AG04449 (cell line): ENCODE measurements at regions not wholly inside any gene's neighbourhood (a gene's known extent, or its start where the extent isn't known, plus 50 kb on each side); places are given as distances from the start of the nearest gene placed in this dataset.

Experiments used
- CTCF ChIA-PET: fragments of 350-600 bp; formaldehyde crosslinking; extraction: SDS; loops from one replicate; lab custom pipeline; 2021; ENCODE audit warnings: antibody characterized with exemption; lab: Yijun Ruan, JAX
- POLR2A ChIA-PET: fragments of 400-600, 350-600 bp; formaldehyde crosslinking; extraction: SDS; loops from one replicate; lab custom pipeline; 2020; ENCODE audit warnings: antibody characterized with exemption, inconsistent platforms; lab: Yijun Ruan, JAX
- DNase-seq: peaks from one replicate; pipeline ENCODE4 v3.0.0-alpha.2; 2010; ENCODE audit warnings: low read depth, low spot score
- H3K4me3 ChIP-seq: 2 replicates; pipeline ENCODE4 v1.5.1; 2011; ENCODE audit warnings: low read depth, mild to moderate bottlenecking, control low read depth, low read length
- CTCF ChIP-seq: IDR thresholded peaks from one replicate; pipeline ENCODE4 v1.5.1; 2011; ENCODE audit warnings: mild to moderate bottlenecking, moderate library complexity, low read length, control low read depth, inconsistent platforms; ENCODE audit not compliant: insufficient read depth; ENCODE audit errors: missing control alignments

GRCh38 chr2:109683452-109683851 lies 69.3 kb downstream of the SOWAHC start:
- POLR2A ChIA-PET = no interaction called here

GRCh38 chr2:109685453-109685852 lies 71.3 kb downstream of the SOWAHC start:
- TF ChIP-seq CTCF = no peak
- no peak for DNase-seq
- H3K4me3 ChIP-seq = no peak overlapping the region
- POLR2A ChIA-PET = no interaction called here
- CTCF ChIA-PET = no interaction called here

More at GRCh38 chr2:109683452-109683851, 69.3 kb downstream of the SOWAHC start:
- CTCF ChIA-PET = no interaction called here
- no peak for DNase-seq
- no peak for TF ChIP-seq CTCF
- H3K4me3 ChIP-seq = no peak overlapping the region

- ChIA-PET POLR2A (no interaction called here), CTCF (interaction anchor here (1.1 kb wide), 1 partner anchor 73 kb away, joined by 3 read pairs; the partner anchor contains the start of genes SEPTIN10 and SOWAHC)
- DNase-seq = no peak
- H3K4me3 ChIP-seq = no peak overlapping the region
- TF ChIP-seq CTCF = no peak
These were observed 72.8 kb downstream of the SOWAHC start for GRCh38 chr2:109686921-109687320.

- TF ChIP-seq CTCF = no peak
- no peak overlapping the region for H3K4me3 ChIP-seq
- no peak for DNase-seq
- ChIA-PET CTCF (interaction anchor here (0.8 kb wide), 1 partner anchor 143 kb away, joined by 3 read pairs; no protein-coding TSS in a partner anchor), POLR2A (no interaction called here)
These were observed 75.2 kb downstream of the SOWAHC start for GRCh38 chr2:109689182-109689930.

- no peak for TF ChIP-seq CTCF
- POLR2A ChIA-PET = no interaction called here
- H3K4me3 ChIP-seq = no peak overlapping the region
- CTCF ChIA-PET = interaction anchor here (0.8 kb wide), 1 partner anchor 144 kb away, joined by 3 read pairs; no protein-coding TSS in a partner anchor
- DNase-seq = no peak
These were observed 75.8 kb downstream of the SOWAHC start for GRCh38 chr2:109689973-109690372.

GRCh38 chr2:109690457-109690821 lies 76.3 kb downstream of the SOWAHC start:
- H3K4me3 ChIP-seq = no peak overlapping the region
- no peak for TF ChIP-seq CTCF
- POLR2A ChIA-PET = no interaction called here
- CTCF ChIA-PET = interaction anchor here (0.8 kb wide), 1 partner anchor 144 kb away, joined by 3 read pairs; no protein-coding TSS in a partner anchor
- no peak for DNase-seq
